Fibroblast of upper back skin (primary cell): ENCODE measurements at regions not wholly inside any gene's neighbourhood (a gene's known extent, or its start where the extent isn't known, plus 50 kb on each side); places are given as distances from the start of the nearest gene placed in this dataset.

Source experiments
- DNase-seq: peaks from one replicate; pipeline ENCODE4 v3.0.0-alpha.2; 2013

DNA sequence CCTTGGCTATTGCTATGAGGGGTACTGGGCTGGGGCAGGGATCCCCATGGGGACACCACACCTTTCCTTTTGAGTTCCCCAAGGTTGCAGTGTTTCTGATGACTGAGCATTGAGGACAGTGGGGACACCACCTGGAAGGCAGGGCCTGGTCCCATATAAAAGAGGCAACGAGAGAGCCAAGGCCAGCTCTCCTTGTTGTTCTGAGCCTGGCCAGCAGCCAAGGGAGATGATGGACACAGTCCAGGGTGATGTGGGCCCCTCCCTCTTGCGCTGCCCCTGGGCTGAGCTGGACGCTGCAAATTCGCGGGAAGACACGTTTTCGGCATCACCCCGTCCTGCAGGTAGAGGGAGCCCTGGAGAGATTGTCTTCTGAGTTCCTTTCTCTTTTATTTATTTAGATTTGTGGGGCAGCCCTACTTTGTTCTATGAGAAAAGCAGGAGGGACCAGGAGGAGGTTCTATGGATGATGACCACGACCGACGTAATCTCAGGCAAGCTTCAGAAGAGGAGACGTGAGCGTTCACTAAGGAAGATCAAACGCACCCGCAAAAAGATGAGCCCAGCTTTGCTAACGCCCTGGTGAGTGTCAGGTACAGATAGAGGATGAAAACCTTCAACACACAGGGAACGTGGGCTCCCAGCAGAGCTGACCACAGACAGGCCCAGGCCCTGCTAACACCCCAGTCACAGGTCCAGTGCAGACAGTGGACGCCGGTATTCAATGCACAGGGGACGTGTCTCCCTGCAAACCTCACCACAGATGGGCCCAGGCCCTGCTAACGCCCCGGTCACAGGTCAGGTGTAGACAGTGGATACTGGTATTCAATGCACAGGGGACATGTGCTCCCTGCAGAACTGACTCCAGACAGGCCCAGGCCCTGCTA, 97.4 kb downstream of the SHOX start:
- no peak for DNase-seq

DNA sequence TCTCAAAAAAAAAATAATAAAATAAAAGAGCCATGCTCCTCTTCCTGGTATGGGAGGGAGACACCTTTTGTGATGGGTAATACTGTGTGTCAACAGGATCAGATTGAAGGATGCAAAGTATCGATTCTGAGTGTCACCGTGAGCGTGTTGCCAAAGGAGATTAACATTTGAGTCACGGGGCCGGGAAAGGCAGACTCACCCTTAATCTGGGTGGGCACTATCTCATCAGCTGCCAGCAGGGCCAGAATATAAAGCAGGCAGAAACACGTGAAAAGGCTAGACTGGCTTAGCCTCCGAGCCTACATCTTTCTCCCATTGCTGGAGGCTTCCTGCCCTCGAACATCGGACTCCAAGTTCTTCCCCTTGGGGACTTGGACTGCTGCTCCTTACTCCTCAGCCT, 95.4 kb downstream of the SHOX start:
- no peak for DNase-seq

DNA sequence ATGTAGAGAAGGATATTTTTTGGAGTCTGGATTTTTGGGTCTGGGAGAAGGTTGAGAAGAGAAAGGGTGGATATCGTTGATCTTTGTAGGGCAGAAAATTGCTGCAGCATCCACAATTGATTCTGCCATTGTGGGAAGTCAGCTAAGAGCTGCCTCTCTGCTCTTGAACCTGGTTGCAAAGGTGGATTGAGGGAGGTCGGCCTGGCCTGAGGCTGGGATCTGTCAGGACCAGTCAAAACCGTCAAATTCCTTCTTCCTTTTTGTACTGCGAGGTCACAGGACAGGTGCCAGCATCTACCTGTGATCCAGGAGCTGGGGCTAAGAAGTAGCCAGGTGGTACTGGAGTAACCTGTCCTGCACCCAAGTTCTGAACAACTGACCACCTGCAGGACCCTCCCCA, 93.7 kb downstream of the SHOX start:
- no peak for DNase-seq

DNA sequence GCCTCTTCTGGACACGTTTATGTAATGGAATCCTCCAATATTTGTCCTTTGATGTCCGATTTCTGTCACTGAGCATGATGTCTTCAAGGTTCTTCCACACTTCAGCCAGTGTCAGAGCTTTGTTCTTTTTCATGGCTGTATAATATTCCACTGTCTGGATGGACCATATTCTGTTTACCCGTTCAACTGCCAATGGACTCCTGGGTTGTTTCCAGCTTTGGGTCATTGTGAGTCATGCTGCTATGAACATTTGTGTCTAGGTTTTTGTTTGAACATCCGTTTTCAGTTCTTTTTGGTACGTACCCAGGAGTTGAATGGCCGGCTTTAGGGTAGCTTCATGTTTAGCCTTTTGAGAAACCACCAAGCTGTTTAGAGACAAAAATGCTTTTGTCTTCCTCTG, 93.2 kb downstream of the SHOX start:
- no peak for DNase-seq

DNA sequence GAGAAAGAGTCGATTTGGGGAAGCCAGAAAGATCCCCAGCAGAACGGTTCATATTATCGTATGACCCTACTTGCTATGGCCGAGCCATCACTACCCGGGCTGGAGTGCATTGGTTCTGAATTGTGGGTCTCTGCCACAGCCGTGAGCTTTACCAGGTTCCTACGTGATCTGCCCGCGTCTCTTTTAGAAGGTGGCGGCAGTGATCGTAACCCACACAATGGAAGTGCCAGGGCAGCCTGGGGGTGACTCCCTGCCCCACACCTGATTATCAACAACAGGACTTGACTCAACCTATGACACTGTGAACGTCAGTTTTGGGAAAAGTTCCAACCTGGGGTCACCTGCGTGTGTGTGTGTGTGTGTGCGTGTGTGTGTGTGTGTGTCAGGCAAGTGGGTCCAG, 90.8 kb downstream of the SHOX start:
- no peak for DNase-seq

DNA sequence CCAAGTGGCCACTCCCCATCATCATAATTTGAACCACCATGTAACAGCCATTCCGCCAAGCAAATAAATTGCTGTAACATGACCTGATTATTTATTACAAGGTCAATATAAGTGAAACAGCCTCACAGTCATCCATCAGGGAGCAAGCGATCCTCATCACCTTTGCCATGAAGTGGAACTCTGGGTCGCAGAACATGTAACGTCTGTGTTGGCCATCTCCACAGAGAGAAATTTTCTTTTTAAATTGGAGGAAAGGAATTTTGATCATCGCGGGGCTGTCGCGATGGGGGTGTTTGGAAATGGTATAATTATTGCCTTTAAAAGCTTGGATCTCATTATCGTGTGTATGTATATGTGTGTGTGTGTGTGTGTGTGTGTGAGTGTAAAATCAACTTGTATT, 90.2 kb downstream of the SHOX start:
- DNase-seq: no peak

DNA sequence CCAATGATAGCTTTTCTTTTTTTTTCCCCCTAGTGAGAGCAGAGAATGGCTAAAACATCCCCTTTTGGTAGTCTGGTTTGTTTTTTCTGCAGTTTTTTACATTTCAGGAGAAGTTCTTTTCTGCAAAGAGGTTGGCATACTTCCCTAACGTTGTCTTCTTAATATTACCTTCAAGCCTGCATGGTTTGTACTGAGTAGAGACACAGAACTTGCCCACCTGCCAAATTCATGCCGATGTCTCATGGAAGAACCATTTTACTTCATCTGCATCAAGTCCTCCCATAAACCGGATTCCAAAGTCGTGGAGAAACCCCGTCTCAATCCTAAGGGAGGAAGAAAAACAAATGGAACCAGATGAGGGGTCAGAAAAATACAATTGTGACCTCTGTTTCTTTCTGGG, 89.7 kb downstream of the SHOX start:
- DNase-seq: peak; percentile 20

DNA sequence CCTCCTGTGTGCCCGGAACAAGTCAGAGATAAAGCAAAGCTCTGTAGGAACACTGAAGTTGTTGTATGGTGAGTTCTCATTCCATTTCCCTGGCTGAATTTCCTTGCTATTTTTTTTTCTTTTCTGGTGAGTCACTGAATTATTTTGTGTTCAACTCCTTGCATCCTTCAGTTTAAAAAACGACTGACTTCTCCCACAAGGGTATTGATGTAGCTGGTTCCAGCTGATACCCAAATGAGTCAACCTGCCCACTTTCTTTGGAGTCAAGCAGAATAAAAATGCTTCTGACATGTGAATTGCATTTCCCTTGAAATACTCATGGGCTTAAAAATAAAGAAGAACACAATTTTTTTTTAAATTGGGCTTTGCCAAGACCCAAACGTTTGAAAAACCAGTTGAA, 85.5 kb downstream of the SHOX start:
- DNase-seq: peak; percentile 69

DNA sequence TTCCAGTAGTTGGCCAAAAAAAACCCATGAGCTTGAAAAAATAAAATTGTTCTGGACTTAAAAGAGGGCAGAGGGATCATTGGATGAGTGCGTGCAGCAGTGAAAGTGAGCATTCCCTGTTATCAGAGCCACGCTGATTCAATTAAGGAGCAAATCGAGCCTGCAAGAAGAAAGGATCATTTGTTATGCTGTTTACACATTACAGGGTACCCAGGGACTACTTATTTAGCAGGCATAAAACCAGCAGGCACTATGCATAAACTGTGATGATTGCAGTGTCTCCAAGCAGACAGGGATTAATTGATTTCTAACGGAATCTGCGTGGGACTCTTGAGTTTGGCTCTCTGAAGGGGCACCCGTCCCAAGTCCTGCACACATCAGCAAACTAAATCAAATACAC, 83.5 kb downstream of the SHOX start:
- no peak for DNase-seq
